Nephron progenitor cell (in vitro differentiated cells): ENCODE measurements at regions not wholly inside any gene's neighbourhood (a gene's known extent, or its start where the extent isn't known, plus 50 kb on each side); places are given as distances from the start of the nearest gene placed in this dataset.

ENCODE experiments used
- DNase-seq: peaks from one replicate; pipeline ENCODE4 v3.0.0; 2021
- H3K27ac Mint-ChIP-seq: 2 replicates; pipeline ENCODE4 v1.8.0; 2021; ENCODE audit warnings: mild to moderate bottlenecking, moderate library complexity, mixed read lengths
- H3K27me3 Mint-ChIP-seq: 2 replicates; pipeline ENCODE4 v1.8.0; 2021; ENCODE audit warnings: mild to moderate bottlenecking, low read depth, mixed read lengths; ENCODE audit not compliant: poor library complexity
- H3K36me3 Mint-ChIP-seq: 2 replicates; pipeline ENCODE4 v1.8.0; 2021; ENCODE audit warnings: low read depth, mixed read lengths
- H3K4me1 Mint-ChIP-seq: 2 replicates; pipeline ENCODE4 v1.8.0; 2021; ENCODE audit warnings: mixed read lengths
- H3K4me3 Mint-ChIP-seq: 2 replicates; pipeline ENCODE4 v1.8.0; 2021; ENCODE audit warnings: mild to moderate bottlenecking, moderate library complexity, mixed read lengths
- H3K9me3 Mint-ChIP-seq: 2 replicates; pipeline ENCODE4 v1.8.0; 2021; ENCODE audit warnings: mild to moderate bottlenecking, moderate library complexity, mixed read lengths
- TF ChIP-seq, protein P1 (sequence below): fragments of 200-600 bp; sonication (generic); IDR thresholded peaks from 2 replicates; pipeline ENCODE4 v1.5.0; 2021; ENCODE audit warnings: antibody characterized with exemption

DNA sequence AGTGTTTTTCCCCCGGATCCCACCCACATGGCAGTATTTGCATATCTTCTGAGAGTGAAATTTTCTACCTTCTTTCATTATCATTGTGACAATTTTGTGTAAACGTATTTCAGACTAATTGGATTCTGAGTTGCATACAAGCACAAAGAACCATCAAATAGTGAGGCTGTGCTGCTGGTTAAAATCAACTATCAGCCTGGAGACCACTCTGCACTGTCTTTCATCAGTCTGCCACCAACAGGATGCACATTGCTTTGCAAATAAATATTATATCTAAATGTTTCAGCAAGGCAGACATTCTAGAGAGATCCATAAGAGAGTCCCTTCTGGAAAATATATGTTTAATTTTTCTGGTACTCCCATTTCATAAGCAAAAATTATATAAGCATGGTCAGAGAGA lies 851.8 kb downstream of the XPNPEP1 start:
- Mint-ChIP-seq H3K27ac (no peak overlapping the region), H3K4me1 (no peaks in the 10 kb centered on the region), H3K4me3 (no peak overlapping the region), H3K27me3 (no peaks in the 10 kb centered on the region), H3K36me3 (no peaks in the 10 kb centered on the region), H3K9me3 (no peaks in the 10 kb centered on the region)
- TF ChIP-seq, protein P1, sequence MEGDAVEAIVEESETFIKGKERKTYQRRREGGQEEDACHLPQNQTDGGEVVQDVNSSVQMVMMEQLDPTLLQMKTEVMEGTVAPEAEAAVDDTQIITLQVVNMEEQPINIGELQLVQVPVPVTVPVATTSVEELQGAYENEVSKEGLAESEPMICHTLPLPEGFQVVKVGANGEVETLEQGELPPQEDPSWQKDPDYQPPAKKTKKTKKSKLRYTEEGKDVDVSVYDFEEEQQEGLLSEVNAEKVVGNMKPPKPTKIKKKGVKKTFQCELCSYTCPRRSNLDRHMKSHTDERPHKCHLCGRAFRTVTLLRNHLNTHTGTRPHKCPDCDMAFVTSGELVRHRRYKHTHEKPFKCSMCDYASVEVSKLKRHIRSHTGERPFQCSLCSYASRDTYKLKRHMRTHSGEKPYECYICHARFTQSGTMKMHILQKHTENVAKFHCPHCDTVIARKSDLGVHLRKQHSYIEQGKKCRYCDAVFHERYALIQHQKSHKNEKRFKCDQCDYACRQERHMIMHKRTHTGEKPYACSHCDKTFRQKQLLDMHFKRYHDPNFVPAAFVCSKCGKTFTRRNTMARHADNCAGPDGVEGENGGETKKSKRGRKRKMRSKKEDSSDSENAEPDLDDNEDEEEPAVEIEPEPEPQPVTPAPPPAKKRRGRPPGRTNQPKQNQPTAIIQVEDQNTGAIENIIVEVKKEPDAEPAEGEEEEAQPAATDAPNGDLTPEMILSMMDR, result no peak
- DNase-seq, result no peak

DNA sequence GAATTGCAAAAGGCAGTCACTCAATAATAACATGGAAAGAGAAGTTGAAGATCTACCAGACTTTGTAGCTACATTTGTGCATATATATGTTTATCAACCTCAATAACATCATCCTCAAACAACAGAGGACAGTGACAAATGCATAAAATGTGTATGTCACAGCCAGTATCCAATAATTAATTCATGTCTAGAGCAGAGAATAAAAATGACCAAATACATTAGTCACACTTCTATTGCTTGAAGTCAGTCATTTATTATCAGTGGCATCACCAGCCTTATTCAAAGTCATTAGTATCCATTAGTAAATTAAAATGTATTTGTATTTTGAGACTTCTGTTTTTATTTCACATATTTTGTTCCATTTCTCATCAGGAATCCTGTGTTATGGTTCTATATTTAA lies 852.8 kb downstream of the XPNPEP1 start:
- TF ChIP-seq, protein P1, result no peak
- H3K4me3 Mint-ChIP-seq, result no peak overlapping the region
- H3K27ac Mint-ChIP-seq, result no peak overlapping the region
- no peaks in the 10 kb centered on the region for H3K9me3 Mint-ChIP-seq
- no peaks in the 10 kb centered on the region for H3K36me3 Mint-ChIP-seq
- H3K4me1 Mint-ChIP-seq, result no peaks in the 10 kb centered on the region
- DNase-seq, result no peak
- H3K27me3 Mint-ChIP-seq, result no peaks in the 10 kb centered on the region

DNA sequence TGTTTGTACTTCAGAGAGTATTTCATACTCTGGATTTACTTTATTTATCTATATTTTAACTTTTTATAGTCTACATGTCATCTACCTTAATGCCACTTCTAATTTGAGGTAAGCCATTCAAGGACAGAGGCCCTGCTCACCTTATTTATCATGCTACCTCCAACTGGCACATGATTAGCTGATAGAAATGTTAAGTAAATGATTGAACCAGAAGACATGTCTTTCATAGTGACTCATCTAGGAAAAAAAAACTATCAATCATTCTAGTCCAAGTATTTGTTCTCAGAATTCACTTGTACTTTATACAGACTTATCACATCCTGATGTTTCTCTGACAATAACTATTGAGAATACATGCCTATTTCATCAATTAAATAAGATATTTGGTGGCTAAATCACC lies 856.3 kb downstream of the XPNPEP1 start:
- TF ChIP-seq, protein P1, result no peak
- H3K27ac Mint-ChIP-seq, result no peak overlapping the region
- H3K36me3 Mint-ChIP-seq, result no peaks in the 10 kb centered on the region
- peaks cover 7% of the 10 kb centered on the region for H3K9me3 Mint-ChIP-seq
- H3K4me1 Mint-ChIP-seq, result no peaks in the 10 kb centered on the region
- DNase-seq, result no peak
- peaks cover 11% of the 10 kb centered on the region for H3K27me3 Mint-ChIP-seq
- H3K4me3 Mint-ChIP-seq, result no peak overlapping the region

DNA sequence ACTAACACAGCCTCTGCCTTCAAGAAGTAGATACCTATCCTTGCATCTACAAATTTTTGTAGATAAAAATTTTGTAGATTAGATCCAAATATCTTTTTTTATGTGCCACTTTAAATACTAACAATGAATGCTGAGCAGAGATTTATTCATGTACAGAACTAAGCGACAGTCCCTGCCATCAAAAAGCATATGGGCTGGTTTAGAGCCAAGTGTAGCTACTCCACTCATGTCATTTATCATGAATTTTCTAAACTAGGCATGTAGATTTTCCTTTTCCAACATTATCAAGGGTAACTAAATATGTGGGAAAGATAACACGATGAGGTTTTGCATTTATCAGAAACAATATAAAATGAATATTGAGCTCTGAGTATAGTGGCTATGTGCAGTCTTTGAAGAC lies 857.5 kb downstream of the XPNPEP1 start:
- Mint-ChIP-seq H3K4me3 (no peak overlapping the region), H3K36me3 (no peaks in the 10 kb centered on the region), H3K9me3 (peaks cover 7% of the 10 kb centered on the region), H3K4me1 (no peaks in the 10 kb centered on the region), H3K27me3 (peaks cover 11% of the 10 kb centered on the region), H3K27ac (no peak overlapping the region)
- no peak for DNase-seq
- TF ChIP-seq, protein P1, result no peak

DNA sequence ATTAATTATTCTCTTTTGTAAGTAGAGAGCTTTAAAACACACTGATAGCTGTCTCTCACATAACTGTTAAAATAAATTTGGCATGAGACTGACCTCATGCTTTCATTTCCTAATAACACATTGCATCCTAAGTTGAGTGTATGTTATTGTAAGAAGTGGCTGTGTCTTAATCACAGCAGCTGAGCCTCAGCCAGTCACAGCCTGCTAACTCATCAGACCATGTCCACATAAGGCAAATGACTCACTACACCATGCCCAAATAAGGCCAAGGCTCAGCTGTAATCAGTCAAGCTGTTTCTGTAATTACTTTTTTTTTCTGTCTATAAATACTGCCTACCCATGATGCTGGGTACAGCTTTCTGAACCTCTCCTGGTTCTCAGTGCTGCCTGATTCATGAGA lies 860.9 kb downstream of the XPNPEP1 start:
- Mint-ChIP-seq H3K4me1 (no peaks in the 10 kb centered on the region), H3K27me3 (peaks cover 11% of the 10 kb centered on the region), H3K36me3 (no peaks in the 10 kb centered on the region), H3K4me3 (no peak overlapping the region), H3K27ac (no peak overlapping the region), H3K9me3 (peaks cover 7% of the 10 kb centered on the region)
- TF ChIP-seq, protein P1, result no peak
- no peak for DNase-seq

DNA sequence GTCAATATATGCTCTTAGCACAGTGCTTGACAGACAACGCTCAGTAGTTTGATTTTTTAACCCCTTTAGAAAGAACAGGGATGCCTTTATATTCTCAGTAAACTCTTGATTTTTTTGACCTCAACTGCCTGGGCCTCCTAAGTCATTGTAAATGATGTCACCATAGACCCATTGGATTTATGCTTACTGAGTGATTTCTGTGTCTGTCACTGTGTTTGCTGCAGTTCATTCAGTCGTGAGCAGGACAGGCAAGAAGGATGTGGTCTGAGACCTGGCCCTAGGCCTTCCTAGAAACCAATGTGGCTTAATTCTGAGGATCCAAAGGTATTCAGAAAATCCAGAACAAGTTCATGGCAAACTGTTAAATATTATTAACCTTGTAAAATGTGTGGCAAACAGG lies 868.1 kb downstream of the XPNPEP1 start:
- Mint-ChIP-seq H3K27me3 (no peaks in the 10 kb centered on the region), H3K27ac (no peak overlapping the region), H3K36me3 (no peaks in the 10 kb centered on the region), H3K4me3 (no peak overlapping the region), H3K9me3 (peaks cover 5% of the 10 kb centered on the region), H3K4me1 (no peaks in the 10 kb centered on the region)
- DNase-seq, result no peak
- TF ChIP-seq, protein P1, result no peak
